ENCODE measurements at regions not wholly inside any gene's neighbourhood (a gene's known extent, or its start where the extent isn't known, plus 50 kb on each side); places are given as distances from the start of the nearest gene placed in this dataset.
"Not testable (repeated sequence)": the region's sequence is repeated elsewhere in the genome, so short reads cannot be mapped to it uniquely, and the experiment has no call there.

GRCh38 chr2:88396209-88396608 is 56.3 kb downstream of the FOXI3 start:
- no peak for DNase-seq (ENCODE audit: low spot score)

- DNase-seq (ENCODE audit: low spot score), result no peak
These were observed 74.9 kb downstream of the FOXI3 start for GRCh38 chr2:88377641-88377991.

- DNase-seq (ENCODE audit: low spot score), result no peak
These were observed 80.5 kb downstream of the FOXI3 start for GRCh38 chr2:88372042-88372441.

GRCh38 chr2:88365408-88365807 is 87.1 kb downstream of the FOXI3 start:
- not testable (repeated sequence) for DNase-seq (ENCODE audit: low spot score)

- DNase-seq (ENCODE audit: low spot score), result no peak
These were observed 97.0 kb downstream of the FOXI3 start for GRCh38 chr2:88355486-88355885.

GRCh38 chr2:88351249-88351601 is 101.3 kb downstream of the FOXI3 start:
- no peak for DNase-seq (ENCODE audit: low spot score)

GRCh38 chr2:88350331-88351248 is 101.9 kb downstream of the FOXI3 start:
- DNase-seq (ENCODE audit: low spot score), result peak; percentile 11

- no peak for DNase-seq (ENCODE audit: low spot score)
These were observed 106.7 kb downstream of the FOXI3 start for GRCh38 chr2:88345842-88346241.

GRCh38 chr2:88342749-88343148 is 109.7 kb downstream of the FOXI3 start:
- no peak for DNase-seq (ENCODE audit: low spot score)

GRCh38 chr2:88334418-88334817 is 118.1 kb downstream of the FOXI3 start:
- no peak for DNase-seq (ENCODE audit: low spot score)

GRCh38 chr2:88331239-88331638 is 121.3 kb downstream of the FOXI3 start:
- no peak for DNase-seq (ENCODE audit: low spot score)

GRCh38 chr2:88329815-88330603 is 122.5 kb downstream of the FOXI3 start:
- DNase-seq (ENCODE audit: low spot score), result no peak

- no peak for DNase-seq (ENCODE audit: low spot score)
These were observed 130.8 kb downstream of the FOXI3 start for GRCh38 chr2:88321449-88322248.

GRCh38 chr2:88320076-88320773 is 132.3 kb downstream of the FOXI3 start:
- DNase-seq (ENCODE audit: low spot score), result no peak

GRCh38 chr2:88318956-88319330 is 133.6 kb downstream of the FOXI3 start:
- DNase-seq (ENCODE audit: low spot score), result no peak

- DNase-seq (ENCODE audit: low spot score), result no peak
These were observed 134.2 kb downstream of the FOXI3 start for GRCh38 chr2:88318071-88318955.

GRCh38 chr2:88310787-88311186 is 140.6 kb downstream of the THNSL2 start:
- no peak for DNase-seq (ENCODE audit: low spot score)

- no peak for DNase-seq (ENCODE audit: low spot score)
These were observed 137.7 kb downstream of the THNSL2 start for GRCh38 chr2:88307817-88308216.

- DNase-seq (ENCODE audit: low spot score), result no peak
These were observed 133.7 kb downstream of the THNSL2 start for GRCh38 chr2:88303865-88304264.

GRCh38 chr2:88296247-88296646 is 126.1 kb downstream of the THNSL2 start:
- no peak for DNase-seq (ENCODE audit: low spot score)

Measured in Ammon's horn (tissue), 1 donor.